ENCODE measurements at regions not wholly inside any gene's neighbourhood (a gene's known extent, or its start where the extent isn't known, plus 50 kb on each side); places are given as distances from the start of the nearest gene placed in this dataset.

GRCh38 chr1:29671446-29672356 is 435.4 kb downstream of the PTPRU start:
- TF ChIP-seq CTCF (IDR thresholded peaks at IDR 0.05 in 4 of 5, conservative IDR thresholded peaks at IDR 0.05 in 1 of 5) = no peak
- TF ChIP-seq POLR2A (IDR thresholded peaks at IDR 0.05) = no peak

Data from gastrocnemius medialis (tissue), 4 donors.